ENCODE measurements at regions not wholly inside any gene's neighbourhood (a gene's known extent, or its start where the extent isn't known, plus 50 kb on each side); places are given as distances from the start of the nearest gene placed in this dataset.
"Not testable (repeated sequence)": the region's sequence is repeated elsewhere in the genome, so short reads cannot be mapped to it uniquely, and the experiment has no call there.

DNA sequence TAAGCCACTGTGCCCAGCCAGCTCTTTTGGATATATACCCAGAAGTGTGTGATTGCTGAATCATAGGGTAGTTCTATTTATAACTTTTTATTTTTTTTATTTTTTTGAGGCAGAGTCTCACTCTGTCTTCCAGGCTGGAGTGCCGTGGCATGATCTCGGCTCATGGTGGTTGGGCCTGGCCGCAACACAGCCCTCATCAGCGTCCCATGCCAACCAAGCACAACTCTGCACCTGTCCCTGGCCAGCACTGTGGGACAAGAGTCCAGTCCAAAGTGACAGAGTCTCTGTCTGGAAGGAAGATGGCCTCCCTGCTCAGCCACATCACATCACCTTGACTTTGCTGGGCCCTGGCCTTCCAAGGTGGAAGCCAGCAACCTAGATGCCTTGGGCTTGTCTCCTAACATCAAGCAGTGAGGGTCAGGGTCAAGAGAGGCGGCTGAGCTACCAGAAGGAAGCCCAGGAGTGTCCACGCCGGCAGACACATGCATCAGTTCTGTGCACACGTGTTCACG, 60.2 kb upstream of the METTL9 start:
- not testable (repeated sequence) for H2AFZ ChIP-seq (ENCODE audit: low read depth); H3K4me3 ChIP-seq (IDR thresholded peaks at IDR 0.05; ENCODE audit: insufficient read depth, low read depth, low read length); H3K4me2 ChIP-seq; H3K9ac ChIP-seq; H3K27me3 ChIP-seq (ENCODE audit: insufficient read depth, low read depth); H3K79me2 ChIP-seq (ENCODE audit: insufficient read depth, low read depth); H4K20me1 ChIP-seq (ENCODE audit: insufficient read depth); H3K36me3 ChIP-seq (ENCODE audit: insufficient read depth); H3K4me1 ChIP-seq (ENCODE audit: low read depth, poor library complexity, severe bottlenecking); H3K27ac ChIP-seq

DNA sequence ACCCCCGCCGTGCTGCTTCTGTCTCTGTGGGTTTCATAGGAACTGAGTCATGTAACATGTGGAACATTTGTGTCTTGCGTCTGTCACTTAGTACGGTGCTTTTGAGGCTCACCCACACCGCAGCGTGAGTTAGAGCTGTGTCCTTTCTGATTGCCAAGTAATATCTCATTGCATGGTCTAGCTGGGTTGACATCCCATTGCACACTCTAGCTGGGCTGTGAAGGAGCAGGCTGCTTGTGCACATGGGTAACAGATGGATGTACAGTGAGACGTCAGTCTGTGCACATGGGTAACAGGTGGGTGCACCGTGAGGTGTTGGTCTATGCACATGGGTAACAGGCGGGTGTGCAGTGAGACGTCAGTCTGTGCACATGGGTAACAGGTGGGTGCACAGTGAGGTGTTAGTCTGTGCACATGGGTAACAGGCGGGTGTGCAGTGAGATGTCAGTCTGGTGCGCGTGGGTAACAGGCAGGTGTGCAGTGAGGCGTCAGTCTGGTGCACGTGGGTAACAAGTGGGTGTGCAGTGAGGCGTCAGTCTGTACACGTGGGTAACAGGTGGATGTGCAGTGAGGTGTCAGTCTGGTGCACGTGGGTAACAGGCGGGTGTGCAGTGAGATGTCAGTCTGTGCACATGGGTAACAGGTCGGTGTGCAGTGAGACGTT, 58.5 kb upstream of the METTL9 start:
- not testable (repeated sequence) for H3K36me3 ChIP-seq (ENCODE audit: insufficient read depth); H3K9ac ChIP-seq; H3K79me2 ChIP-seq (ENCODE audit: insufficient read depth, low read depth); H3K27ac ChIP-seq; H4K20me1 ChIP-seq (ENCODE audit: insufficient read depth); H3K27me3 ChIP-seq (ENCODE audit: insufficient read depth, low read depth); H3K4me1 ChIP-seq (ENCODE audit: low read depth, poor library complexity, severe bottlenecking); H3K4me2 ChIP-seq; H3K4me3 ChIP-seq (IDR thresholded peaks at IDR 0.05; ENCODE audit: insufficient read depth, low read depth, low read length); H2AFZ ChIP-seq (ENCODE audit: low read depth)

DNA sequence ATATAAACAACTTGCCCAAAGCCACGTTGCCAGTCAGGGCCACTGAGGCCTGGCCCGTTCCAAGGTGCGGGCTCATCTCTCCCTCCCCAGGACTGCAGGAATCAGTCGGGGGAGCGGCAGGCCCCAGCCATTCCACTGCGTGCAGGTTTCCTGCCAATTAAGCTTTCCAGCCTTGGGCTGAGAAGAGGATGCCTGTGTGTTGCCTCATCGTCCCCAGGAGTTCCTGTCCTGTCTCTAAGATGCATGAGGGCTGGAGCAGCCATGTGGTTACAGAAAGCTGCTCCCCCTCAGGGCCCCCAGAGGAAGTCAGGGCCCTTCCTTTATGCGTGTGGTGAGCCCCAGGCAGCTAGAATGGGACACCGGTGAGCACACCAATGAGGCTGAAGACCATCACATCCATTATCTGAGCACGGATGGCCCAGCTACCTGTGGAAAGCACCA, 57.7 kb upstream of the METTL9 start:
- H3K4me1 ChIP-seq (ENCODE audit: low read depth, poor library complexity, severe bottlenecking); H3K9ac ChIP-seq; H3K27ac ChIP-seq; H3K27me3 ChIP-seq (ENCODE audit: insufficient read depth, low read depth); H3K36me3 ChIP-seq (ENCODE audit: insufficient read depth); H3K79me2 ChIP-seq (ENCODE audit: insufficient read depth, low read depth); H2AFZ ChIP-seq (ENCODE audit: low read depth); H3K4me2 ChIP-seq; H4K20me1 ChIP-seq (ENCODE audit: insufficient read depth); H3K4me3 ChIP-seq (IDR thresholded peaks at IDR 0.05; ENCODE audit: insufficient read depth, low read depth, low read length): not testable (repeated sequence)

DNA sequence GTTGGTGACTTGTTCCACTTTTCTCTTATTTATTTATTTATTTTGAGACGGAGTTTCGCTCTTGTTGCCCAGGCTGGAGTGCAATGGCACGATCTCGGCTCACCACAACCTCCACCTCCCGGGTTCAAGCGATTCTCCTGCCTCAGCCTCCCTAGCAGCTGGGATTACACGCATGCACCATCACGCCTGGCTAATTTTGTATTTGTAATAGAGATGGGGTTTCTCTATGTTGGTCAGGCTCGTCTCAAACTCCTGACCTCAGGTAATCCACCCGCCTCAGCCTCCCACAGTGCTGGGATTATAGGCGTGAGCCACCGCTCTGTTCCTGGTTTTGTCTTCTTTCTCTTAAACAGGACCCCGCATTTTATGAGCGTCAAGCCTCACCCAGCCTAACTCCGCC, 57.3 kb upstream of the METTL9 start:
- H3K36me3 ChIP-seq (ENCODE audit: insufficient read depth); H3K4me2 ChIP-seq; H3K9ac ChIP-seq; H3K4me1 ChIP-seq (ENCODE audit: low read depth, poor library complexity, severe bottlenecking); H3K79me2 ChIP-seq (ENCODE audit: insufficient read depth, low read depth); H3K27ac ChIP-seq; H3K4me3 ChIP-seq (IDR thresholded peaks at IDR 0.05; ENCODE audit: insufficient read depth, low read depth, low read length); H2AFZ ChIP-seq (ENCODE audit: low read depth); H3K27me3 ChIP-seq (ENCODE audit: insufficient read depth, low read depth); H4K20me1 ChIP-seq (ENCODE audit: insufficient read depth): not testable (repeated sequence)

DNA sequence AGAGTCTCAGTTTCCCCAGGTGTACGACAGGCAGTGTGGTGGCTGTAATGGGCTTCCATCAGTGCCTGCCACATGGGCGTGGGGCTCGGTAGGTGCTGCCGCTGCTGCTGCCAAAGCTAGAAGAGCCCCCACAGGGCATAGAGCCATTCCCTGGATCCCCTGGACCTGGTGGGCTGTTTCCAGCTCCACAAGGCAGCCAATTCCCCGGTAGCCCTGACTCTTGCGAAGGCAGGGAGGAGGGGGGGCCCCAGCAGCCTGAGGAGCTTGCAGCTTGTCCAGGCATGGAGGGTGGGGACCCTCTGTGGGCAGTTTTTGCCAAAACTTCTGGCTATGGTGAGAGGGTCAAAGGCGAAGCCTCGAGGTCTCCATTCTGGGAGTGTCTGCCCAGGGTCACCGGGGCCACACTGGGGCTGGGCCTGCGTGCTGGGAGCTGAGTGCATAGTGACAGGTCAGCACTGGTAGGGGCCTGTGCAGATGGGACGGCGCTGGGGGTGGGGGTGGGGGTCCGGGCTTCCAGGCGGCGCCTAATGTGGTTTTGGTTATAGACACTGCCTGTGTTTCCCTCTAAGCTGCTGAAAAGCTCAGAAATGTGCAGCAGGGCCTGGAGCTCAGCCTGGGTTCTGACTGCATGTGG, 56.8 kb upstream of the METTL9 start:
- not testable (repeated sequence) for H3K27ac ChIP-seq; H4K20me1 ChIP-seq (ENCODE audit: insufficient read depth); H3K4me2 ChIP-seq; H3K4me3 ChIP-seq (IDR thresholded peaks at IDR 0.05; ENCODE audit: insufficient read depth, low read depth, low read length); H3K79me2 ChIP-seq (ENCODE audit: insufficient read depth, low read depth); H2AFZ ChIP-seq (ENCODE audit: low read depth); H3K9ac ChIP-seq; H3K36me3 ChIP-seq (ENCODE audit: insufficient read depth); H3K27me3 ChIP-seq (ENCODE audit: insufficient read depth, low read depth); H3K4me1 ChIP-seq (ENCODE audit: low read depth, poor library complexity, severe bottlenecking)

DNA sequence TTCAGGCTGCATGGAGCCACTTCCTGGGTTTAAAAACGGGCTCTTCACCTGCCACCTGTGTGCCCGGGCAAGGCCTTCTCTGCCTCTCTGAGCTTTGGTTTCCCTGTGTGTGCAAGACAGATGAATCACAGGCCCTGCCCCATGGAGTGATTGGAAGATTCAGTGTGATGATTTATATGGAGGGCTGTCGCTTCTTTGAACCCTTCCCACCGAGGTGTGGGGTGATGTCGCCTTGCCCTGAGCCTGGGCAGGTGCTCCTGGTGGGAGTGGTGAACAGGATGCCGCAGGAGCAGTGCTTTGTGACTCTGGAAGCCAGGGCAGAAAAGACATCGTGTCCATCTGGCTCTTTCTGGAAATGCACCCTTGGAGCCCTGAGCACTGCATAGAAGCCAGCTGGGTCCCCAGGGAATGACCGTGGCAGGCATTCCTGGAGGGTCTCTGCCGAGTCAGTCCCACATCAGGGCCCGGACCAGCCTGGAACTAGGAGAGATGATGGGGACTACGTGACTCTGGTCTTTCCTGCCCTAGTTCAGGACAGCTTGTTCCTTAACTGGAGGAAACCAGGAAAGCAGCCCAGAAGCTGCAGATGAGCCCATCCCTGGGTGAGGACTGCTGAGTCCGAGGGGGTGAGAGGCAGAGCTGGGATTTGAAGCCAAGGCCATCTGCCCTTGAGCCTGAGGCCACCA, 56.1 kb upstream of the METTL9 start:
- not testable (repeated sequence) for H4K20me1 ChIP-seq (ENCODE audit: insufficient read depth); H3K4me2 ChIP-seq; H3K9ac ChIP-seq; H3K27me3 ChIP-seq (ENCODE audit: insufficient read depth, low read depth); H3K4me3 ChIP-seq (IDR thresholded peaks at IDR 0.05; ENCODE audit: insufficient read depth, low read depth, low read length); H2AFZ ChIP-seq (ENCODE audit: low read depth); H3K4me1 ChIP-seq (ENCODE audit: low read depth, poor library complexity, severe bottlenecking); H3K27ac ChIP-seq; H3K36me3 ChIP-seq (ENCODE audit: insufficient read depth); H3K79me2 ChIP-seq (ENCODE audit: insufficient read depth, low read depth)

DNA sequence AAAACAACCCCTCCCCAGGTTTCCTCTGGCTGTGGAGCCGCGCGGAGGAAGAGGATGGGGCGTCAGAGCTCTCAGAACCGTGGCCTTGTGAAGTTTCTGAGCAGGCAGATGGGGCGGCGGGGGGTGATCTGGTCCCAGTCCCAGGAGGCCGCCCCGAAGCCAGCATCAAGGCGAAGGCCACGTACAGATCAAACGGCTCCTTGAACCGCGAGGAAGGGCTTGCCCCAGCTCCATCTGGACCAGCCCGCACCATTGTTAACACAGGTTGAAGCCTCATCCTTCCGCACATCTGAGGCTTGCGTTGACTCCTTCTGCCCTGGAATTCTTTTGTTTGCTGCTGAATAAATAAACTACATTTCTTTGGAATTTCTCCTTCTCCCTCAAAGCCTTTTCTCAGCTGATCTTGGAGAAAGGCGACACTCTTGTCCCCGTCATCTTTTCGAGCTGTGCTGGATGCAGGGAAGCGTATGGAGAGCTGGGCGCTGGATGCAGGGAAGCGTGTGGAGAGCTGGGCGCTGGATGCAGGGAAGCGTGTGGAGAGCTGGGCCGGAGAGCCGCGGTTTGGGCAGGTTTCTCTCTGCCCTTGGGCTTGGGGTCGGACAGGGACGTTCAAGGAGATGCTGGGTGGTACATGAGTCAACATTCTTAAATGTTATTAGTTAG, 53.6 kb upstream of the METTL9 start:
- not testable (repeated sequence) for H3K4me3 ChIP-seq (IDR thresholded peaks at IDR 0.05; ENCODE audit: insufficient read depth, low read depth, low read length); H3K79me2 ChIP-seq (ENCODE audit: insufficient read depth, low read depth); H3K27me3 ChIP-seq (ENCODE audit: insufficient read depth, low read depth); H4K20me1 ChIP-seq (ENCODE audit: insufficient read depth); H3K27ac ChIP-seq; H3K36me3 ChIP-seq (ENCODE audit: insufficient read depth); H3K9ac ChIP-seq; H2AFZ ChIP-seq (ENCODE audit: low read depth); H3K4me1 ChIP-seq (ENCODE audit: low read depth, poor library complexity, severe bottlenecking); H3K4me2 ChIP-seq

DNA sequence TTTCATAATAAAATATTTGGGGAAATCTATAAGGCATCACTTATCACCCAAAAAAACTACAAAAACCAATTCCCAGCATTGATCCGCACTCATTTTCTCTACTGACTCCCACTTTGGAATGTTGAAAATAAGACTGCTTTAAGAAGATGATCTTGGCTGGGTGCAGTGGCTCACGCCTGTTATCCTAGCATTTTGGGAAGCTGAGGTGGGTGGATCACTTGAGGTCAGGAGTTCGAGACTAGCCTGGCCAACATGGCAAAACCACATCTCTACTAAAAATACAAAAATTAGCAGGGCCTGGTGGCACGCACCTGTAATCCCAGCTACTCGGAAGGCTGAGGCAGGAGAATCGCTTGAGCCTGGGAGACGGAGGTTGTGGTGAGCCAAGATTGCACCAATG, 50.0 kb upstream of the METTL9 start:
- not testable (repeated sequence) for H3K27me3 ChIP-seq (ENCODE audit: insufficient read depth, low read depth); H3K36me3 ChIP-seq (ENCODE audit: insufficient read depth); H3K4me3 ChIP-seq (IDR thresholded peaks at IDR 0.05; ENCODE audit: insufficient read depth, low read depth, low read length); H3K9ac ChIP-seq; H2AFZ ChIP-seq (ENCODE audit: low read depth); H3K27ac ChIP-seq; H3K4me2 ChIP-seq; H4K20me1 ChIP-seq (ENCODE audit: insufficient read depth); H3K79me2 ChIP-seq (ENCODE audit: insufficient read depth, low read depth); H3K4me1 ChIP-seq (ENCODE audit: low read depth, poor library complexity, severe bottlenecking)
